Loucy (cell line): ENCODE measurements at regions not wholly inside any gene's neighbourhood (a gene's known extent, or its start where the extent isn't known, plus 50 kb on each side); places are given as distances from the start of the nearest gene placed in this dataset.

ENCODE experiments used
- H2AFZ ChIP-seq: fragments of 200-600 bp; sonication (generic); 2 replicates; pipeline ENCODE4 v1.6.0; 2016; ENCODE audit warnings: antibody characterized with exemption, mild to moderate bottlenecking, low read length, moderate library complexity
- H3F3A ChIP-seq: fragments of 200-600 bp; 2 replicates; pipeline ENCODE4 v1.6.0; 2016; ENCODE audit warnings: antibody characterized with exemption, low read depth, mild to moderate bottlenecking
- H3K27me3 ChIP-seq: fragments of 200-600 bp; sonication (generic); 2 replicates; pipeline ENCODE4 v1.6.1; 2014; ENCODE audit warnings: low read length, mild to moderate bottlenecking; ENCODE audit not compliant: insufficient read depth, poor library complexity, severe bottlenecking
- H3K36me3 ChIP-seq: fragments of 200-600 bp; sonication (generic); 2 replicates; pipeline ENCODE4 v1.6.1; 2016; ENCODE audit warnings: low read length; ENCODE audit not compliant: insufficient read depth
- H3K4me1 ChIP-seq: fragments of 200-600 bp; sonication (generic); 2 replicates; pipeline ENCODE4 v1.5.1; 2014; ENCODE audit warnings: low read length, mild to moderate bottlenecking; ENCODE audit not compliant: insufficient read depth, poor library complexity, severe bottlenecking
- H3K4me2 ChIP-seq: fragments of 200-600 bp; sonication (generic); 2 replicates; pipeline ENCODE4 v1.6.0; 2014; ENCODE audit warnings: antibody characterized with exemption, low read length, low read depth, mild to moderate bottlenecking; ENCODE audit not compliant: poor library complexity, severe bottlenecking
- H3K4me3 ChIP-seq: fragments of 200-600 bp; sonication (generic); 2 replicates; pipeline ENCODE4 v1.5.1; 2014; ENCODE audit warnings: low read length, mild to moderate bottlenecking, mixed read lengths; ENCODE audit not compliant: poor library complexity, severe bottlenecking
- H3K79me2 ChIP-seq: fragments of 200-600 bp; sonication (generic); 2 replicates; pipeline ENCODE4 v1.6.1; 2014; ENCODE audit warnings: low read length; ENCODE audit not compliant: insufficient read depth
- H3K9ac ChIP-seq: fragments of 200-600 bp; sonication (generic); 2 replicates; pipeline ENCODE4 v1.6.0; 2014; ENCODE audit warnings: mild to moderate bottlenecking, low read depth, low read length, moderate library complexity; ENCODE audit not compliant: poor library complexity, severe bottlenecking
- H3K9me2 ChIP-seq: fragments of 200-600 bp; sonication (generic); replicated peaks from 2 replicates; pipeline ENCODE4 v1.6.1; 2016; ENCODE audit warnings: low read depth, low read length, mixed read lengths
- H3K9me3 ChIP-seq: fragments of 200-600 bp; sonication (generic); 2 replicates; pipeline ENCODE4 v1.6.1; 2014; ENCODE audit warnings: mild to moderate bottlenecking, antibody characterized with exemption, low read length, low read depth; ENCODE audit not compliant: insufficient read depth
- H4K20me1 ChIP-seq: fragments of 200-600 bp; sonication (generic); 2 replicates; pipeline ENCODE4 v1.6.0; 2014; ENCODE audit warnings: antibody characterized with exemption, low read length, mild to moderate bottlenecking; ENCODE audit not compliant: insufficient read depth, poor library complexity, severe bottlenecking
- CTCF ChIP-seq: fragments of 200-600 bp; sonication (generic); conservative IDR thresholded peaks from 2 replicates; pipeline ENCODE4 v1.5.1; 2014; ENCODE audit warnings: mild to moderate bottlenecking, antibody characterized with exemption, low read length
- EZH2phosphoT487 ChIP-seq: fragments of 200-600 bp; IDR thresholded peaks from 2 replicates; pipeline ENCODE4 v1.6.1; 2018; ENCODE audit warnings: antibody characterized with exemption, mild to moderate bottlenecking, moderate library complexity, borderline replicate concordance

- Histone ChIP-seq H3F3A (no peaks in the 10 kb centered on the region), H3K27me3 (no peaks in the 10 kb centered on the region), H3K4me2 (no peak overlapping the region), H3K4me1 (no peaks in the 10 kb centered on the region), H3K9me2 (no peaks in the 10 kb centered on the region), H2AFZ (no peak overlapping the region), H3K36me3 (no peaks in the 10 kb centered on the region), H3K9me3 (no peaks in the 10 kb centered on the region), H3K79me2 (no peaks in the 10 kb centered on the region), H3K4me3 (no peak overlapping the region), H3K9ac (no peak overlapping the region), H4K20me1 (no peaks in the 10 kb centered on the region)
- TF ChIP-seq CTCF = no peak
- no peak for TF ChIP-seq EZH2phosphoT487
Measured at GRCh38 chr17:10968007-10968406, 130.1 kb upstream of the PIRT start.

GRCh38 chr17:10956821-10957220, 118.9 kb upstream of the PIRT start:
- Histone ChIP-seq H3K79me2 (no peaks in the 10 kb centered on the region), H2AFZ (no peak overlapping the region), H3K4me2 (no peak overlapping the region), H3K9ac (no peak overlapping the region), H3K36me3 (no peaks in the 10 kb centered on the region), H4K20me1 (no peaks in the 10 kb centered on the region), H3K27me3 (no peaks in the 10 kb centered on the region), H3K9me3 (no peaks in the 10 kb centered on the region), H3K9me2 (no peaks in the 10 kb centered on the region), H3K4me1 (no peaks in the 10 kb centered on the region), H3F3A (no peaks in the 10 kb centered on the region), H3K4me3 (no peak overlapping the region)
- TF ChIP-seq CTCF (no peak), EZH2phosphoT487 (no peak)

- H3K9me2 ChIP-seq = no peaks in the 10 kb centered on the region
- no peaks in the 10 kb centered on the region for H3K4me1 ChIP-seq
- no peaks in the 10 kb centered on the region for H3K36me3 ChIP-seq
- H3K9me3 ChIP-seq = no peaks in the 10 kb centered on the region
- no peaks in the 10 kb centered on the region for H4K20me1 ChIP-seq
- H3K4me3 ChIP-seq = no peak overlapping the region
- no peak overlapping the region for H3K4me2 ChIP-seq
- H3K79me2 ChIP-seq = no peaks in the 10 kb centered on the region
- TF ChIP-seq CTCF = no peak
- no peak for TF ChIP-seq EZH2phosphoT487
- no peak overlapping the region for H3K9ac ChIP-seq
- H3F3A ChIP-seq = no peaks in the 10 kb centered on the region
- H2AFZ ChIP-seq = no peak overlapping the region
- no peaks in the 10 kb centered on the region for H3K27me3 ChIP-seq
Measured at GRCh38 chr17:10944819-10945218, 106.9 kb upstream of the PIRT start.
